Brain microvascular endothelial cell (primary cell): ENCODE measurements at regions not wholly inside any gene's neighbourhood (a gene's known extent, or its start where the extent isn't known, plus 50 kb on each side); places are given as distances from the start of the nearest gene placed in this dataset.

ENCODE experiments used
- DNase-seq: peaks from one replicate; pipeline ENCODE4 v3.0.0-alpha.2; 2020
- H3K27ac ChIP-seq: fragments of 250-450 bp; sonication (Bioruptor Pico); 2 replicates; pipeline ENCODE4 v1.5.1; 2020; ENCODE audit warnings: mild to moderate bottlenecking, moderate library complexity
- H3K27me3 ChIP-seq: fragments of 250-450 bp; sonication (Bioruptor Pico); replicated peaks from 2 replicates; pipeline ENCODE4 v1.5.1; 2020; ENCODE audit warnings: mild to moderate bottlenecking
- H3K36me3 ChIP-seq: fragments of 250-450 bp; sonication (Bioruptor Pico); replicated peaks from 2 replicates; pipeline ENCODE4 v1.5.1; 2020; ENCODE audit warnings: mild to moderate bottlenecking
- H3K4me3 ChIP-seq: 2 replicates; pipeline ENCODE4 v1.5.1; 2011; ENCODE audit warnings: low read depth, mild to moderate bottlenecking, control low read depth, low read length, moderate library complexity
- CTCF ChIP-seq: IDR thresholded peaks from 2 replicates; pipeline ENCODE4 v1.5.1; 2011; ENCODE audit warnings: low read depth, mild to moderate bottlenecking, moderate library complexity, low read length, control low read depth, inconsistent platforms; ENCODE audit errors: missing control alignments
- in situ Hi-C: cut with HindIII; loops from 2 replicates; pipeline ENCODE4 v1.10.0; 2017; ENCODE audit warnings: low sequenced_read_pairs, low pct_ligation_motif_present

- no peak overlapping the region for H3K27ac ChIP-seq
- no peaks in the 10 kb centered on the region for H3K36me3 ChIP-seq
- H3K4me3 ChIP-seq, result no peak overlapping the region
- DNase-seq, result no peak
- H3K27me3 ChIP-seq, result peaks cover 2% of the 10 kb centered on the region
- no peak for TF ChIP-seq CTCF
- in situ Hi-C loops, result no loop called here
Measured at GRCh38 chr12:124115976-124116690, 143.1 kb downstream of the ZNF664 start.

- H3K36me3 ChIP-seq, result no peaks in the 10 kb centered on the region
- in situ Hi-C loops, result no loop called here
- TF ChIP-seq CTCF, result no peak
- H3K27me3 ChIP-seq, result peaks cover 5% of the 10 kb centered on the region
- no peak overlapping the region for H3K27ac ChIP-seq
- no peak for DNase-seq
- H3K4me3 ChIP-seq, result no peak overlapping the region
Measured at GRCh38 chr12:124120739-124121138, 147.7 kb downstream of the ZNF664 start.

- Histone ChIP-seq H3K27me3 (peaks cover 4% of the 10 kb centered on the region), H3K4me3 (no peak overlapping the region), H3K27ac (no peak overlapping the region), H3K36me3 (no peaks in the 10 kb centered on the region)
- no peak for DNase-seq
- TF ChIP-seq CTCF, result no peak
- in situ Hi-C loops, result no loop called here
Measured at GRCh38 chr12:124122722-124123121, 149.7 kb downstream of the ZNF664 start.

- no peak for TF ChIP-seq CTCF
- DNase-seq, result no peak
- Histone ChIP-seq H3K4me3 (no peak overlapping the region), H3K27me3 (peaks cover 4% of the 10 kb centered on the region), H3K27ac (no peak overlapping the region), H3K36me3 (no peaks in the 10 kb centered on the region)
- in situ Hi-C loops, result no loop called here
Measured at GRCh38 chr12:124123296-124124000, 150.4 kb downstream of the ZNF664 start.

GRCh38 chr12:124125203-124125871 is 152.3 kb downstream of the ZNF664 start:
- no peak overlapping the region for H3K27ac ChIP-seq
- no peak for TF ChIP-seq CTCF
- no peak overlapping the region for H3K4me3 ChIP-seq
- peaks cover 4% of the 10 kb centered on the region for H3K27me3 ChIP-seq
- no peak for DNase-seq
- H3K36me3 ChIP-seq, result no peaks in the 10 kb centered on the region
- in situ Hi-C loops, result no loop called here
